ENCODE measurements at regions not wholly inside any gene's neighbourhood (a gene's known extent, or its start where the extent isn't known, plus 50 kb on each side); places are given as distances from the start of the nearest gene placed in this dataset.
"Not testable (repeated sequence)": the region's sequence is repeated elsewhere in the genome, so short reads cannot be mapped to it uniquely, and the experiment has no call there.

DNA sequence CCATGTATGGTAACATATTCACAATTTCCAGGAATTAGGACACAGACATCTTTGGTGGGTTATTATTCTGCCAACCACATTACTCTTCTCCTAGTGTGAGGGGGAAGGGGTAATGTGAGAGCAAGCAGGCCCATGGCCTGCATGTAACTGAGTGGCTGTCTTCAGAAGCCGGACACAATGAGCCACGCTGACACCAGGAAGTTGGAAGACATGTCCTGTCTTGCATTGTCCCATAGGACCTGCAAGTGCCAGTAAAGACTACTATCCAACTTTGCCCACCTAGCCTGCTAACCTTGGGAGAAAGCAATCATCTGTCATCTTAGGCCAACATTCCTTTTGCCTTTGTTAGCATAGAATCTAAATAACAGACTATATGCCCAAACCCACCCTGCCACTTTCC lies 86.2 kb upstream of the SH3BP4 start:
- Histone ChIP-seq H3K9ac (ENCODE audit: low read depth in 2 of 2, low read length in 2 of 2) (no peak overlapping the region), H3K27ac (no peak overlapping the region), H3K4me3 (no peak overlapping the region), H3K27me3 (no peaks in the 10 kb centered on the region), H3K36me3 (no peaks in the 10 kb centered on the region), H3K4me1 (no peaks in the 10 kb centered on the region), H3K9me3 (no peaks in the 10 kb centered on the region)
- DNase-seq: no peak
- TF ChIP-seq, protein P1, sequence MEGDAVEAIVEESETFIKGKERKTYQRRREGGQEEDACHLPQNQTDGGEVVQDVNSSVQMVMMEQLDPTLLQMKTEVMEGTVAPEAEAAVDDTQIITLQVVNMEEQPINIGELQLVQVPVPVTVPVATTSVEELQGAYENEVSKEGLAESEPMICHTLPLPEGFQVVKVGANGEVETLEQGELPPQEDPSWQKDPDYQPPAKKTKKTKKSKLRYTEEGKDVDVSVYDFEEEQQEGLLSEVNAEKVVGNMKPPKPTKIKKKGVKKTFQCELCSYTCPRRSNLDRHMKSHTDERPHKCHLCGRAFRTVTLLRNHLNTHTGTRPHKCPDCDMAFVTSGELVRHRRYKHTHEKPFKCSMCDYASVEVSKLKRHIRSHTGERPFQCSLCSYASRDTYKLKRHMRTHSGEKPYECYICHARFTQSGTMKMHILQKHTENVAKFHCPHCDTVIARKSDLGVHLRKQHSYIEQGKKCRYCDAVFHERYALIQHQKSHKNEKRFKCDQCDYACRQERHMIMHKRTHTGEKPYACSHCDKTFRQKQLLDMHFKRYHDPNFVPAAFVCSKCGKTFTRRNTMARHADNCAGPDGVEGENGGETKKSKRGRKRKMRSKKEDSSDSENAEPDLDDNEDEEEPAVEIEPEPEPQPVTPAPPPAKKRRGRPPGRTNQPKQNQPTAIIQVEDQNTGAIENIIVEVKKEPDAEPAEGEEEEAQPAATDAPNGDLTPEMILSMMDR (IDR thresholded peaks at IDR 0.05): no peak
- intact Hi-C loops (cut with DNase I): no loop called here

DNA sequence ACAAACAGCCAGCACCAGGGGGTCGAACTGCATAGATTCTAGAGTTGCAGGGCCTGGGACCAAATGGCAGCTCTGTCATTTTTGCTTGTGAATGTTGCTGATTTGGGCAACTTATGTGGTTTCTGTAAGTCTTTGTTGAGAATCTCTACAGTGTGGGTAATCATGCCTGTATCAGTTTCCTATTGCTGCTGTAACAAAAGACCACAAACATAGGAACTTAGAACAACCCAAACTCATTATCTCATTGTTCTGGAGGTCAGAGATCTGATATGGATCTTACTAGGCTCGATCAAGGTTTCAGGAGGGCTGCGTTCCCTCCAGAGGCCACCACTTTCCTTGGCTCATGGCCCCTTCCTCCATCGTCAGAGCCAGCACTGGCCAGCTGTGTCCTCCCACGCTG lies 86.8 kb upstream of the SH3BP4 start:
- Histone ChIP-seq H3K27me3 (no peaks in the 10 kb centered on the region), H3K36me3 (no peaks in the 10 kb centered on the region), H3K9me3 (no peaks in the 10 kb centered on the region), H3K27ac (no peak overlapping the region), H3K9ac (ENCODE audit: low read depth in 2 of 2, low read length in 2 of 2) (no peak overlapping the region), H3K4me3 (no peak overlapping the region), H3K4me1 (no peaks in the 10 kb centered on the region)
- no peak for DNase-seq
- TF ChIP-seq, protein P1 (IDR thresholded peaks at IDR 0.05): no peak
- intact Hi-C loops (cut with DNase I): no loop called here

DNA sequence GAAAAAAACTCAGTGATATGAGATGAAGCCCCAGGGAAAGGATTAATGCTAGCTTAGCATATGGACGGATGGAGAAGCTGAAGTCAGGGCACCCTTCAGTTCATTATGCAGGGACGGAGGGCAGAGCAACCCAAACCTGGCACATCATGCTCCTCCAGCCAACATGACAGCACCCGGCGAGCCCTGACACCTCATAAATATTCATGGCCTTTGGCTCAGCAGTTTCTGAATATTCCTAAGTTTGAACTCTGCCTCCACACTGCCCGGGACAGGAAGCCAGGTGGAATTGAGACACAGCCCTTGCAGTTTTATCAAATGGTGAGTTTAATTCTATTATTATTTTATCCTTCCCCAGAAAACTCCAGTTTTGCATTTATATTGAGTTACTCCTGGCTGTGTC lies 87.3 kb upstream of the SH3BP4 start:
- Histone ChIP-seq H3K9me3 (no peaks in the 10 kb centered on the region), H3K27me3 (no peaks in the 10 kb centered on the region), H3K9ac (ENCODE audit: low read depth in 2 of 2, low read length in 2 of 2) (no peak overlapping the region), H3K27ac (no peak overlapping the region), H3K4me1 (no peaks in the 10 kb centered on the region), H3K4me3 (no peak overlapping the region), H3K36me3 (no peaks in the 10 kb centered on the region)
- no peak for DNase-seq
- TF ChIP-seq, protein P1 (IDR thresholded peaks at IDR 0.05): no peak
- intact Hi-C loops (cut with DNase I): no loop called here

DNA sequence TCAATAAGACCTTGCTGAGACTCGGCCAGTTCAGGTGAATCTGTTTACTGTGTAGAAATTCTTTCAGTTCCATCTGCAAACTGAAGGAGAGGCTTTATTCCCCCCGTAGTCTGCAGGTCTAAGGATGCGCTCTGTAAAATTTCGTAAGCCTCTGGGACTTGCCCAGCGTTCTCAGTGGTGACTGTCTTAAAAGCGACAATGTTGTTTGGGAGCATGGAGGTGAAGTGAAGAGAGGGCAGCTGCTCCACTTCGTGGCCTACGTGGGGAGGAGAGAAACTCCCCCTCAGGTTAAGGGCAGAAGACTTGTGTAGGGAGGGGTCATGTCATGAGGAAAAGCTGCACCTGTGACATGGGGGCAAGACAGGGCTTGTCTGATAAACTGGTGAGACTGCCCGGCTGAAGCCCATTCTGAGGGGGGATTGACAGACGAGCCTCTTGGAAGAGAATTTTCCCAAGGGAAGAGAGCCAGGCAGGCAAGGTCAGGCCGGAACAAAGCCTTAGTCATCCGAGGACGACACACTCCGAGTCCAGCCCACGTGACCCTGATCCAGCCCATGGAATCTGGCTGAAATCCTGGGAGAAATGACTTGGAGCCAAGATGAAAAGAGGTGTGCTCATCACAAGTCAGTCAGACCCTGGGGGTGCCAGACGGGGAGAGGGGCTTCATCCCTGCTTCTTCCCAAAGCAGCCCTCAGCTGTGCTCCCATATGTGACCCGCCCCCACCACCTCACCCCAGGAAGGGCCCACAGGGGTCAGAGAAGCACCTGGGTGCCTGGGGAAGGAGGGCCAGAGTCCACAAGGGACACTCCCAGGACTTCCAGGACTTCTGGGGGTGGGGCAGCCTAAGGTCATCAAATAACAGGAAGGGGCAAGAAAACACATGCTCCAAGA lies 88.5 kb upstream of the SH3BP4 start:
- Histone ChIP-seq H3K9ac (ENCODE audit: low read depth in 2 of 2, low read length in 2 of 2) (no peak overlapping the region), H3K36me3 (no peaks in the 10 kb centered on the region)
- DNase-seq: peak; percentile 25

DNA sequence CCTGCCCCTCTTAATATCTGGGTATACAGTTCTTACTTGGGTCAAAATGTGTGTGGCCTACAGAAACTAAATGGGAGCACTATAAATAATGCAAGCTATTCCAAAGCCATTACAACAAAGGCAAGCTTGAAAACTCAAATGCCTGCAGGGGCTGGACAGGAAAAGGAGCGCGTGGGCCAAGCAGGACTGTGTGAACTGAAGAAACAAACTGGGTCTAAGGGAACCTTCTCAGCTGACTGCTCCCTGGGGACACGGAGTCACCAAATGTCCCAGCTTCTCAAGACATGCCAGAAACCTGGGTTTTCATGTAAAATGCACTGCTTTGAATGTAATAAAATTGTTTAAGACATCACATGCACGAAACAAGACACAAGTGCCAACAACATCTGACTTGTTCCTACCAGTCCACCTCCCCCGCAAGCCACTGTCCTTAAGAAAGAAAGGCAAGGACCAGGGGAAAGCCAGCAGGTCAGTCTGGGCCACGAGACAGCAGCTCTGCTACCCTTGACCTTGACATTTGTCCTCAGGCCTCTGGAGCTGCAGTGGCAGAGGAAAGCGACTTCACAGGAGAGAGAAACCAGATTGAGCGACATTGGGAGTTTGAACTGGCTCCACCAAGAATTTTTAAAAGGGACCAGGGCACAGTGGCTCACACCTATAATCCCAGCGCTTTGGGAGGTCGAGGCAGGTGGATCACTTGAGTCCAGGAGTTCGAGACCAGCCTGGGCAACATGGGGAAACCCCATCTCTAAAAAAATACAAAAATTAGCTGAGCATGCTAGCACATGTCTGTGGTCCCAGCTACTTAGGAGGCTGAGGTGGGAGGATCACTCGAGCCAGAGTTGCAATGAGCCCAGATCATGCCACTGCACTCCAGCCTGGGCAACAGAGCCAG lies 89.7 kb upstream of the SH3BP4 start:
- no peaks in the 10 kb centered on the region for H3K27me3 ChIP-seq
- no peaks in the 10 kb centered on the region for H3K4me1 ChIP-seq
- intact Hi-C loops (cut with DNase I): no loop called here
- H3K27ac ChIP-seq: no peak overlapping the region
- no peak overlapping the region for H3K9ac ChIP-seq (ENCODE audit: low read depth in 2 of 2, low read length in 2 of 2)
- H3K36me3 ChIP-seq: no peaks in the 10 kb centered on the region
- DNase-seq: no peak
- TF ChIP-seq, protein P1 (IDR thresholded peaks at IDR 0.05): no peak
- no peaks in the 10 kb centered on the region for H3K9me3 ChIP-seq
- no peak overlapping the region for H3K4me3 ChIP-seq

More for the DNA sequence above, 88.5 kb upstream of the SH3BP4 start:
- Histone ChIP-seq H3K4me1 (no peaks in the 10 kb centered on the region), H3K9me3 (no peaks in the 10 kb centered on the region), H3K27ac (no peak overlapping the region), H3K27me3 (no peaks in the 10 kb centered on the region), H3K4me3 (no peak overlapping the region)
- intact Hi-C loops (cut with DNase I): no loop called here
- TF ChIP-seq, protein P1 (IDR thresholded peaks at IDR 0.05): no peak

DNA sequence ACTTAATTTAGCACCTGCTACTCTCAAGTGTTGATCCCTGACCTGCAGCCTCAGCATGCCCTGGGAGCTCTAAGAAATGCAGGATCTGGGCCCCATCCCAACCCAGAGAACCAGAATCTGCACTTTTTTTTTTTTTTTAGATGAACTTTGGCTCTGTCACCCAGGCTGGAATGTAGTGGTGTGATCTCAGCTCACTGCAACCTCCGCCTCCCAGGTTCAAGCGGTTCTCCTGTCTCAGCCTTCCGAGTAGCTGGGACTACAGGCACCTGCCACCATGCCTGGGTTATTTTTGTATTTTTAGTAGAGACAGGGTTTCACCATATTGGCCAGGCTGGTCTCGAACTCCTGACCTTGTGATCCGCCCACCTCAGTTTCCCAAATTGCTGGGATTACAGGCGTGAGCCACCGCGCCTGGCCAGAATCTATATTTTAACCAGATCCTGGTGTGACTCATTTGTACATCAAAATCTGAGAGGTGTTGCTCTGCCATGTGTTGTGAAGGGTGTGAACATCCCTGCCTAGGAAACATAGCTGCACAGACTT lies 92.4 kb upstream of the SH3BP4 start:
- H3K9ac ChIP-seq (ENCODE audit: low read depth in 2 of 2, low read length in 2 of 2); H3K4me1 ChIP-seq; H3K27me3 ChIP-seq; DNase-seq; H3K27ac ChIP-seq; H3K4me3 ChIP-seq; H3K9me3 ChIP-seq; intact Hi-C loops (cut with DNase I); H3K36me3 ChIP-seq: not testable (repeated sequence)
